NOMO-1 treated with DMSO at 0.1 percent for 48 hours (cell line): ENCODE measurements at regions not wholly inside any gene's neighbourhood (a gene's known extent, or its start where the extent isn't known, plus 50 kb on each side); places are given as distances from the start of the nearest gene placed in this dataset.
A peak's percentile ranks its signal among the peaks of the same experiment; 100 is the strongest.
"Not testable (repeated sequence)": the region's sequence is repeated elsewhere in the genome, so short reads cannot be mapped to it uniquely, and the experiment has no call there.

Experiments
- DNase-seq: peaks from one replicate; lab custom pipeline; 2025; ENCODE audit not compliant: unreplicated experiment; lab: John Stamatoyannopoulos, UW

DNA sequence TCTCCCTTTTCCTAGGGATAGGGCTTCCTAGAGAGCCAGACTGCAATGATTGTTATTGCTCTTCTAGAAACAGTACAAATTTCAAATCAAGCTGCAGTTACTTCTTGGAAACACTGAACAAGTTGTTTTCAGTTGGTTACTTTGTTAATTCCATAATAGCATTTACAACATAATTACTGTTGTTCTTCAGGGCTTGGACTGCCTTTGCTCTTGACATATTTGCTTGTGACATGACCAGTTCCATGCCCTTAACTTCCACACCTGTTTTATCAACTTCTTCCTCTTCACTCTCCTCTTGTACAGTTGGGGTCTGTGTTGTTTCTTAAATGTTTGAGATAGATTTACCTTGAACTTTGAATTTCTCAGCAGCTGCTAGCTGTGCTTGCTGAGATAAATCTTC lies 104.4 kb downstream of the SEC23IP start:
- no peak for DNase-seq

DNA sequence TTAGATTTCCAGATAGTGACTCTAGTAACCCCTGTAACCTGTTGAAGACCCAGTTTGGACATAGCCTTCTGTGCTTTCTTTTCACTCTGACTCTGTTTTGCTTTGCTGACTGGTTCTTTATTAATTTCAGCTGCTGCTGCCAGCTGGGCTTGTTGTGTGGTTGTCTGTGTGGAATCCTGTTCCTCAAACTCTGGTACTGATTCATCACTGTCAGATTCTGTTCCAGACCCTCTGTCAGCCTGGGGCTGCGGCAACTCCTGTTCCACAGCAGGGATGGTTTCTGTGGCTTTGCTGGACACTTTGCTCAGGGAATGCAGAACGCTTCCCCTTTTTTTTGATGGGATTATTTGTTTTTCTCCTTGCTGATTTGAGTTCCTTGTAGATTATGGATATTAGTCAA lies 104.9 kb downstream of the SEC23IP start:
- DNase-seq = no peak

DNA sequence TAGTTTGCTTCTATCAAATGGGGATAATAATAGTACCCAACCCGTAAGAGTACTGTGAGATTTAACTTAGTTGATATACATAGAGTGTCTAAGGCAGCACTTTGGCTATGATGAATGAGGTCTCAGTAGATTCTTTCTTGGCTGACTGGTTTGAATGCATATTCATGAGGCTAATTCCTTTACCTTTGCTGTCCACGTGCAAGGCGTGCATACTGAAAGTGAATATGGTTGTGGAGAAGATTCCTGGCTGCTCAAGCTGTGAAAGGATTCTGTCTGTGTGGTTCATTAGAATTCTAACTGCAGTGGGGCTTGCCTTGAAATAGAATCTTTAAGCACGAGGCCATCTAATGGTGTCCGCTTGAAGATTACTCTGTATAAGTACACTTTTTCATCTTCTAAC lies 110.3 kb downstream of the SEC23IP start:
- no peak for DNase-seq

DNA sequence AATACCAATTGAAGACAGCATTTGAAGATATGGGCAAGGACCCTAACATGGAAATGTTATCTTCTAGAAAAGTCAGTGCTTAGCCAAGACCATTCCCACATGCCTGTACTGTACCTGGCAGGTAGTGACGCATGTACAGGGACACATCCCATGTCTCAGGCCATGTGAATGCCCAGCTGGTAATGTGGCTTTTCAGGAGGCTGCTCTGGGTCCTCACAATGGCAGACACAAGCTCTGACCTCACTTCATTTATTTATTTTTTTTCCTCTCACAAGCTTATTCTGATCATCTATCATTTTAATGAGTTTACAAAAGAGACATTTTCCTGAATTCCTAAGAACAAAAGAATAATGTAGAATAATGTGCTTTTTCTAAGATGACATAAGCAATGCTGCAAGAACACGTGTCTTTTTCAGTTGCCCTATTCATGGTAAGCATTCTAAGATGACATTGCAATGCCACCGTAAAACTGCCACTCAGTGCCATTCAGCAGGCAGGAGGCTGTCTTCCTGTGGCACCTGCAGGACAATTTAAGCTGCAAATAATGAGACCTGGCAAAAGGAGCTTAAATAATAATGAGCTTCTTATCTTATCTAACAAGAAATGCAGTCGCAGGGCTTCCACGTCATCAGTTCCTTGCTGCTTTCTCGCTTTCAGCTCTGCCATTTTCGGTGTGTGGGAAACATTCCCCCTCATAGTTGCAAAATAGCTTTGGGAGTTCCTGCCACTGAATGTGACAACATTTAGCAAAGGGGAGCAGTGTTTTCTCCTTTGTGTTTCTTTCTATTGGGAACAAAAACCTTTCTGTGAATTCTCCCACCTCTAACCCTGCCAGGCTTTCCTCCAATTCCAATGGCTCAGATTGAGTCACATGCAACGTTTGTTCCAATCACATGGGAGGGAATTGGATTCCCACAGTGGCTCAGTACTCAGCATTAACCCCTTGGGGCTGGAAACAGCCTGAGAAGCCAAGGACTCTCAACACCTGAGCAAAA lies 113.0 kb downstream of the SEC23IP start:
- DNase-seq = no peak

DNA sequence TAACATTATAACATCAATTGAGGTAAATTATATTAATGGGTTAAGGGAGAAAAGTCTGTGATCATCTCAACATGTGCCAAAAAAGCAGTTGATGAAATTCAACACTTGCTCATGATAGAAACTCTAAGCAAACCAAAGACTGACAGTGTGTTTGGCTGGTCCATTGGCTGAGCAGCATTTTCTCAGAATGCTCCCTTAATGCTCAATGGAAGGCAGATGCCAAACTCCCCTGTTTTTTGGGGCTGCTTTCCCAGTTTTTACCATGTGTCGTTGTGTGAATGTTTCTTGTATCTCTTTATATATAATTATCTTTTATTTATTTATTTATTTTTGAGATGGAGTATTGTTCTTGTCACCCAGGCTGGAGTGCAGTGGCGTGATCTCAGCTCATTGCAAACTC lies 114.7 kb downstream of the SEC23IP start:
- DNase-seq = no peak

DNA sequence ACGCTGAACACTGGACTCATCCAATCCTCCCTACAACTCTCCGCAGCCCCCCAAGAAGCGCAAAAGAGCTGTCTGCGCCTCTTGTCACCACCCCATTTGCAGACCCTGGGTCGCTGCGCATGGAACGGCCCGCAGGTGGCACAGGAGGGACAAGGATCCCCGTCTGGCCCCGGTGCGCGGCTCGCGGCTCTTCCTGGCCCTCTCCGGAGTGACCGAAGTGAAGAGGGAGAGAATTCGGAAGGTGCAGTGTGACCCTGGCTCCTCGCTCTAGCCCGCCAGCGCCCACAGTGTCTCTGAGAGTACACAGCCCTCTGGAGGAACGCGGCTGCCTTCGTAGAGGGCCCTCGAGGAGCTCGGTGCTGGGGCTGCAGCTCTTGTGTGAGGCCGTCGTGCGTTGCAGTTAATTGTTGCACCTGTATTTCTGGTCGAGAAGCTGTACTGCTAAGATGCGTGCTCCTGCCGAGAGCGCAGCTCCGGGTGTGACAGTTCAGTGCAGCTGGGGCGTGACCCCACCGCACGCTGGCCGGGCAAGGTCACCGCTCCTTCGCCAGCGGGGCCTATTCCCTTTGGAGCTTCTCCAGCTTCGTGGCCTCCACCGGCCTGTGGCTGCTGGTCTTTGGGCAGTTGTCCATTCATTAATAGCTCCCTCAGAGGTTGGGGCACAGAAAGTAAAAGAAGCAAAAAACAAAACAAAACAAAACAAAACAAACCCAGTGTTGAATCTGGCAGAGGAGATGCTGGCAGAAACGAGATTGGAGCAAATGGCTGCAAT lies 119.0 kb downstream of the SEC23IP start:
- DNase-seq = no peak

DNA sequence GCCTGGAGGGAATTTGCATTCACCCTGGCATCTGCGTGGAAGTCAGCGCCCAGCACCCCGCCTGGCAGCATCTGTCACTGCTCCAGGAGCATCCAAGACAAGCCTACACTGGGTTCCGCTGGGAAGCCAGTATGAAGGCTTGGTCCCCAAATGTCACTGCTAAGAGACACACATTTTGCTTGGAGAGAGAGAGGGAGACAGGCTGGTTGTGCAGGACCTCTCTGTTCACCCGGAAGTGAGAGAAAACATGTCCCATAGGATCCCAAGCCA lies 119.5 kb downstream of the SEC23IP start:
- no peak for DNase-seq

DNA sequence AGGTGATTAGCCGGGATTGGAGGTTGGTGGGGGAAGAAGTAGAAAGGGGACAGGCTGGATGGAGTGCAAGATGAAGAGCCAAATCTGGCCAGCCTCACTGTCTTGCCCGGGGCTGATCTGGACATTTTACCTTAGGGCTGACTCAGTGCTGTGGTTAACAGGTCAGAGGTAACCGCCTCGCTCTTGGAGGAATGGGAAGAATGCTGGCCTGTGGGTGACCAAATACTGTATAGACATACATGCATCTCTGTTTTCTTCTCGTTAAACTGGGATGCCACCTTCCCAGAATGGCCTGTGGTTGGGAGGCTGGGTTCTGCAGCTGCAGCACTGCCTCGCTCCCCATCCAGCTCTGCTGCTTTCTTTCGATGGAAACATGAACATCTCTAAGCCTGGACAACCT lies 120.0 kb downstream of the SEC23IP start:
- DNase-seq = no peak

DNA sequence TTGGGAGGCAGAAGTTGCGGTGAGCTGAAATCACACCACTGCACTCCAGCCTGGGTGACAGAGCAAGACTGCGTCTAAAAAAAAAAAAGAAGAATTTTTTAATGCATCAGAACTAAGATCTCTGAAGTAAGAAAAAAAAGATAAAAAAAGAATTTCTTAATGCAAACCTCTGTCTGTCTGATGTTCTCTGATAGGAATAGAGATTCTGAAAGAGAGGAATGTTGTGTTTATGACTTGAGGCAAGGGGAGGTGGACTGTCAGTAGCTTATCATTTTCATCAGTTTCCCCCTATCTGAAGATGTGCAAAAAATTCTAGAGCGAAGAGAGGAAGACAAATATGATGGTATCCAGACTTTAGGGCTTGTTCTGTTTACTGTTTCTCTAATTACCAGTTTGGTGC lies 121.5 kb downstream of the SEC23IP start:
- no peak for DNase-seq

DNA sequence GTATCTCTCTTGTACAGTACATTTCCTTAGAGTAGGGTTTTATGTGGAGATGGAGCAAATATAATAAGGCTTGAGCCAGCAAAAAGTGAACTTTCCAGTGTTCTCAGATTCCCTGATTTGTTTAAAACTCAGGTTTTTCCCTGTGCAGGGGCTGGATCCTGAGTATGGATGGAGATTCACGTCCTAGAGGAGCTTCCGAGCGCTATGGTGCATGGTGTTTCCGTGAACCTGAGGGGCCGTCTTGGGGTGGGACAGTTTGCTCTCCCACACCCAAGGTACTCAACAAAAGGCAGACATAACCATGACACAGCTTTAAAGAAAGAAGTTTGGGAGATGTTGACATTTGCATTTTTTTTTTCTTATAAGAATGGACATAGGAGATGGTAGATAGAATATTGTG lies 122.5 kb downstream of the SEC23IP start:
- no peak for DNase-seq

DNA sequence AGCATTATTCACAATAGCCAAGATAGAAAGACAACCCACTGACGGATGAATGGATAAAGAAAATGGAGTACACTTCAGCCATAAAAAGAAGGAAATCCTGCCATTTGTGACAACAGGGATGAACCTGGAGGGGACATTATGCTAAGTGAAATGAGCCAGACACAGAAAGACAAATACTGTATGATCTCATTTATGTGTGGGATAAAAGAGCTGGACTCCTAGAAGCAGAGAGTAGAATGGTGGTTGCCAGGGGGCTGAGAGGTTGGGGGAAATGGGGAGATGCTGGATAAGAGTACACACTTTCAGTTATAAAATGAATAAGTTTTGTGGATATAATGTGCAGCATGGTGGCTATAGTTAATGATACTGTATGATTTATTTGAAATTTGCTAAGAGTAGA lies 124.4 kb downstream of the SEC23IP start:
- DNase-seq = no peak

DNA sequence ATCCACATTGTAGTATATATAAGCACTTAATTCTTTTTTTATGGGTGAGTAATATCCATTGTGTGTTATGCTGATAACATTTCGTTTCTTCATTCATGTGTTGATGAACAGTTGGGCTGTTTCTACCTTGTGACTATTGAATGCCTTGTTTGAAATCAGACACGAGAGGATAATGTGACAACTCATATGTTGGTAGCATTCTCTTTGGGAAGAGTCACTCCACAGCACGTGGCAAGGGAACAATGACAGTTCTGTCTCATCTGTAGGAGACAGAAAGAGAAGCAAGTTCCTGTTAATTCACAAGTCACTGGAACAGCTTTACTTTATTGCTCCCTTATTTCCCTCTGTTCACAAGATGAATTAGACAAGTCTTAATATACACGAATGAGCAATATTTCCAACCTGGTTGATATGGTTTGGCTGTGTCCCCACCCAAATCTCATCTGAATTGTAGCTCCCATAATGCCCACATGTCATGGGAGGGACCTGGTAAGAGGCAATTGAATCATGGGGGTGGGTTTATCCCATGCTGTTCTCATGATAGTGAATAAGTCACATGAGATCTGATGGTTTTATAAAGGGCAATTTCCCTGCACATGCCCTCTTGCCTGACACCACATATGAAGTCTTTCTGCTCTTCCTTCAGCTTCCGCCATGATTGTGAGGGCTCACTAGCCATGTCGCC lies 125.3 kb downstream of the SEC23IP start:
- DNase-seq = no peak

DNA sequence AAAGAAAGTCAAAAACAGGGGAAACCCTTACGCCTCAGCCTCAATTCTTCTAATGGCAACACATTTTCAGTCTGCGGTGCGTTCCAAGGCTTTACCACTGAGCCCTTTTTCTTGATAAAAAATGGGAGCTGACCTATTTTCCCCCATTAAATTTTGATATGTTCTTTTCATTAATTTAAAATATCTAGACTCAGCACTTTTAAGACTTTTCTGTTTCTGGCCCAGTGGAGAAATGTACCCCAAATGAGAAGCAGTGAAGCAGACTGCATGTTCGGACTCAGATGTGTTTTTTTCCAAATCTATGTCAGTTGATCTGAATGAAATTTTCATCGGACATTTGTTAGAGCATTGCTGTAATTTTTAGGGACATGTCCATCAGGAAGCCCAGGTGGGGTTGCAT lies 126.2 kb downstream of the SEC23IP start:
- no peak for DNase-seq

DNA sequence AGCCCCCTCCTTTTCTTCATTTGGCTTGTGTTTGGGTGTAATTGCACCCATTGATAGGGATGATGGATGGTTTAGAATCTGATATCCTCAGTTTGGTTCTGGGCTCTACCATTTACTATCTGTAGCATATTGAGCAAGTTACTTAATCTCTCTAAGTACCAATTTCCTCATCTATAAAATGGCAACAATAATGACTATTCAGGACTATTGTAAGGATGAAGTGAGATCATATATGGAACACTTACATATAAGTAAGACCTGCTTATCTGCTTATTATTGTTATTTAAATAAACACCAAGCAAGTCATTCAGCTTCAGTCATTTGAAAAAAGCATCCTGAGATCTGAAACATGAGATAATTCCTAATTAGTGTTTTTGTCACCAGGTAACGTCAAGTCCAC lies 127.0 kb downstream of the SEC23IP start:
- DNase-seq = no peak

DNA sequence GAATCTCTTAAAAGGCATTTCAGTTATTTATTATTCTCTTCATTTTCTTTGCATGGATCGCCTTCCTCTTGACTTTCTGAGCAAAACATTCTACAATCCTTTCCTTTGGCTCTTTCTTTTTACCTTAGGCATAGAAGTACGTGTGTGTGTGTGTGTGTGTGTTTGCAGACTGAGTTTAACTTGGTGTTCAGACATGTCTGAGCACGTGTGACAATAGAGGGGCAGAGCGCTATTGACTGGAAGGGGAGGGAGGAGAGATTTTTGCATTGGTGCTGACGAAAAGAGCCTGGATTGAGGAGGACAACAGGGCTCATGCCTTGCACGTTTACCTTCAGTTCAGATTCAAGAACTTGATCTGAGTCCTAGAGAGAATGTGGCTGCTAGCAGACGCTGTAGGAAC lies 129.8 kb downstream of the SEC23IP start:
- no peak for DNase-seq

DNA sequence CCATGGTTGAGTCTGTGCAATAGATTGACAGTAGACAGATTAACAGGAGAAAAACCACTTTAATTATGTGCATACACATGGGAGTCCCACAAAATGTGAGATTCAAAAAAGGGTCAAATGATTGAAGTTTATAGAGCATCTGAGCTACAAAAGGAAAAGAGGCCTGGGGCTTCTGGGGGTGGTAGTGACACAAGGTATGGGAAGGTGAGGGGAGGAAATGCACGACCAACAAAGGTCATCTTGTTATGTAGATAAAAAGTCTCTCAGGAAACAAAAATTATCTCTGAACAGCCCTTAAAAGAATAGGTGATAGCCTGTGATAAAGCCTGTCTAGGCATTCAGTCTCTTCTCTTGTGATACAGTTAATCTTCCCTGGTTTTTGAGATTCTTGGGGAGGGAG lies 141.7 kb downstream of the SEC23IP start:
- DNase-seq = no peak

DNA sequence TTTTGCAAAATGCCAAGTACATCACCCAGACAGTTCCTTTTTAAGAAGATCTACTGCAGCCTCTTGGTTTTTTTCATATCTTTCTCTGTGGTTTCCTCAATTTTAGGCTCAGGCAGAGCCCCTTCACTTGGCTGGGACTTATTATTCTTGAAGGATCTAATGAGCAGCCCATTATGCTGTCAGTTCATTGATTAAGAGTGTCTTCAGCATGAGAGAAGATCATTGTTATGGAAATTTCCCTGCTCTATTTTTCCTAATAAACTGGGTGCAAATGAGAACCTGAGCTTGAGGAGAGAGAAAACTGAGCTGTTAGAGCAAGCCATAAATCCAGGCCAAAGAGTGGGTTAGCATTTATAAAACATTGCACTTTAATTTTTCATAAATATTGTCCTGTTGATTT lies 146.5 kb downstream of the SEC23IP start:
- DNase-seq = no peak

DNA sequence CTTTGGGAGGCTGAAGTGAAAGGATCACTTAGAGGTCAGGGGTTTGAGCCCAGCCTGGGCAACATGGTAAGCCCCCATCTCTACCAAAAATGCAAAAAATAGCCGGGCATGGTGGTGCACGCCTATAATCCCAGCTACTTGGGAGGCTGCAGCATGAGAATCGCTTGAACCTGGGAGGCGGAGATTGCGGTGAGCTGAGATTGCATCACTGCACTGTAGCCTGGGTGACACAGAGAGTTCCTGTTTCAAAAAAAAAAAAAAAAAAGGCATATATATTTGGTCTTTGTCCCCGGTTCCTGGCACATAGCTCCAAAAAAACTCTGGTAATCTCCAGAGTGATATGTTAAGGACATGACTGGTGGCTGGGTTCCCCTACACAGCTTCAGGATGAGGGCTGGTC lies 147.3 kb downstream of the SEC23IP start:
- DNase-seq = peak; percentile 50

DNA sequence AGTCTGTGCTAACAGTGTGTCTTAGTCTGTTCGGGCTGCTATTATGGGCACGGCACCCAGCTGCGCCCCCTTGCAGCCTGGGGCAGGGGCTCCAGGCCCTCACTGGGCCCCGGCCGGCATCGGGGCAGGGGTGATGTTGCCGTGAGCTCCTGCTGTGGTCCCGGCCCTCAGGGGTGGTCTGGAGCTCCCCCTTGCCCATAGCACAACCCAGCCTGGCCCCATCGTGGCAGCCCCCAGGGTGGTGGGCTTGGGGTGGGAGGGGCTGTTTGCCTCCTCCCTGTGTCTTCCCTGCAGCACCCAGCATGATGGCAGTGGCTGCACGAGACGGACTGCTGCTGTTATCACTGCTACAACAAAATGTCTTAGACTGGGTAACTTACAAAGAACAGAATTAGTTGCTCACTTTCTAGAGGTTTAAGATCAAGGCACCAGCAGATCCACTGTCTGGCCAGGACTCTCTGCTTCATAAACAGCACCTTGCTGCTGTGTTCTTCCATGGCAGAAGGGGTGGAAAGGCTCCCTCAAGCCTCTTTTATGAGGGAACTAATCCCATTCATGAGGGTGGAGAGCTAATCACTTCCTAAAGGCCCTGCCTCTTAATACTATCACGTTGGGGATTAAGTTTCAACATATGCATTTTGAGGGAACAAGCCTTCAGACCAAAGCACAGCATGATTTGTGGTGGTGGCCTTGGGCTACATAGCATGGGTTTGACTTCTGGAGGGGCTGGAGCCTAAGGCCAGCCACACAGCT lies 149.5 kb downstream of the SEC23IP start:
- no peak for DNase-seq

DNA sequence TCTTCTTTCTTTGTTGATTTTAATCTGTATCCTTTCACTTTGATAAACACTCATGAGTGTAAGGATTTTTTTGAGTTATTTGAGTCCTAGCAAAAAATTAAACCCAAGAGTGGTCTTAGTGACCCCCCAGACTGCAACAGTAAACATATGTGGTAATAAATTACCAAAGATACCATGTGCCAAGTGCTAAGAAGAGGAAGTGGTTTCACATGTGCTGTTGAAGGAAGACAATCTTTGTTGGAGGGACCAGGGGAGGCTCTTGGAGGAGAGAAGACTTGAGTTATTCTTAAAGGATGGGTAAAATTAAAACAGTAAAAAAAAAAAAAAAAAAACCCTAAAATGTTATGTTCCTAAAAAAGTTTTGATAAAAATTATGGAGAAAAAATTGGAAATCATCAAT lies 150.2 kb downstream of the SEC23IP start:
- peak; percentile 25 for DNase-seq

DNA sequence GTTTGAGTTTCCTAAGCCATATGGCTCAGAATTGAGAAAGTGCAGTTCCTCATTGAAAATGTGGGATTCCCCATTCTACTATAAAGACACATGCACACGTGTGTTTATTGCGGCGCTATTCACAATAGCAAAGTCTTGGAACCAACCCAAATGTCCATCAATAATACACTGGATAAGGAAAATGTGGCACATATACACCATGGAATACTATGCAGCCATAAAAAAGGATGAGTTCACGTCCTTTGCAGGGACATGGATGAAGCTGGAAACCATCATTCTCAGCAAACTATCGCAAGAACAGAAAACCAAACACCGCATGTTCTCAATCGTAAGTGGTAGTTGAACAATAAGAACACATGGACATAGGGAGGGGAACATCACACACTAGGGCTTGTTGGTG lies 154.8 kb downstream of the SEC23IP start:
- DNase-seq = not testable (repeated sequence)
